CD4-positive, CD25-positive, alpha-beta regulatory T cell (primary cell): ENCODE measurements at regions not wholly inside any gene's neighbourhood (a gene's known extent, or its start where the extent isn't known, plus 50 kb on each side); places are given as distances from the start of the nearest gene placed in this dataset.
"Not testable (repeated sequence)": the region's sequence is repeated elsewhere in the genome, so short reads cannot be mapped to it uniquely, and the experiment has no call there.

Experiments used
- ATAC-seq, 2 donors: fragments of 150-1000 bp; cut with Tn5 transposase; one replicate each; pipeline ENCODE4 v1.10.0; 2021; ENCODE audit warnings: low read depth in 2 of 2, moderate number of reproducible peaks in 2 of 2, moderate library complexity in 1 of 2
- DNase-seq, 3 donors: peaks; one replicate each; pipeline versions ENCODE4 v3.0.0 to v3.0.0-alpha.2; 2012 to 2022; ENCODE audit warnings: mixed read lengths in 1 of 3
- H3K27ac ChIP-seq: one replicate; pipeline ENCODE4 v1.7.0; 2013; ENCODE audit warnings: mild to moderate bottlenecking, low read length; ENCODE audit not compliant: insufficient read depth, poor library complexity, severe bottlenecking
- H3K27me3 ChIP-seq: one replicate; pipeline ENCODE4 v1.7.0; 2013; ENCODE audit warnings: low read length; ENCODE audit not compliant: control insufficient read depth, insufficient read depth
- H3K36me3 ChIP-seq: one replicate; pipeline ENCODE4 v1.7.0; 2013; ENCODE audit warnings: mild to moderate bottlenecking, low read length, moderate library complexity; ENCODE audit not compliant: control insufficient read depth, insufficient read depth
- H3K4me1 ChIP-seq: 2 replicates; pipeline ENCODE4 v1.7.0; 2013; ENCODE audit warnings: mild to moderate bottlenecking, low read length; ENCODE audit not compliant: insufficient read depth, control insufficient read depth, poor library complexity, severe bottlenecking
- H3K4me3 ChIP-seq: one replicate; pipeline ENCODE4 v1.7.0; 2013; ENCODE audit warnings: low read depth, mild to moderate bottlenecking, low read length, moderate library complexity
- H3K9me3 ChIP-seq, 2 experiments: 1 replicate in 1 of 2; 2 replicates in 1 of 2; pipeline ENCODE4 v1.7.0; 2013; ENCODE audit warnings: low read length in 2 of 2, mild to moderate bottlenecking in 1 of 2, moderate library complexity in 1 of 2; ENCODE audit not compliant: control insufficient read depth in 2 of 2
- H3K27ac Mint-ChIP-seq, 3 donors: one replicate each; pipeline ENCODE4 v1.8.0; 2020 to 2022; ENCODE audit warnings: mild to moderate bottlenecking in 3 of 3, mixed read lengths in 3 of 3, moderate library complexity in 2 of 3
- H3K27me3 Mint-ChIP-seq: one replicate; pipeline ENCODE4 v1.8.0; 2022; ENCODE audit warnings: mild to moderate bottlenecking, mixed read lengths
- H3K36me3 Mint-ChIP-seq: one replicate; pipeline ENCODE4 v1.8.0; 2020; ENCODE audit warnings: mixed read lengths
- H3K4me1 Mint-ChIP-seq, 4 donors: one replicate each; pipeline ENCODE4 v1.8.0; 2020 to 2022; ENCODE audit warnings: mixed read lengths in 4 of 4, mild to moderate bottlenecking in 1 of 4
- H3K4me3 Mint-ChIP-seq, 4 donors: one replicate each; pipeline ENCODE4 v1.8.0; 2020 to 2022; ENCODE audit warnings: mild to moderate bottlenecking in 4 of 4, mixed read lengths in 4 of 4, moderate library complexity in 3 of 4
- H3K9me3 Mint-ChIP-seq, 7 donors: one replicate each; pipeline ENCODE4 v1.8.0; 2020 to 2022; ENCODE audit warnings: mixed read lengths in 7 of 7, mild to moderate bottlenecking in 3 of 7, moderate library complexity in 2 of 7

DNA sequence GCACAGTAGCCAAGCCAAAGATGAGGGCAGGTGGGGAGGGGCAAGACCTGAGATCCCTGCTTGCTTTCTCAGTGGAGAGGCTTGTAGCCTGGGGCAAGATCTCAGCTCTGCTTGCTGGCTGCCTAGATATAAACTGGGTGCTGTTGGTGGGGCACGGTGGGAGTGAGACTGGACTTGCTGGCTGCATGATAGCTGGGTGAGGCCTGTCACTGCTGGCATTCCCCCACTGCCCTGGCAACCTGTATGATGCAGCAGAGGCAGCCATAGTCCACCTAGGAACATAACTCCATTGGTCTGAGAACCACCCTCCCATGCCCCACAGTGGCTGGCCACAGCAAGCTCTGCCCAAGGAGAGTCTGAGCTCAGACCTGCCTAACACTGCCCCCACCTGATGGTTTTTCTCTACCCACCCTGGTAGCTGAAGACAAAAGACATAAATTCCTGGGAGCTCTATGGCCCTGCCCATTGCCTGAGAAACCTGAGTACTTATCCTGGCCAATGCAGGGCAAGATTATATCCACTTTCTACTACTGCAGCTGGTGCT lies 261.9 kb upstream of the DEPDC1 start:
- Histone ChIP-seq H3K4me3 (no peak overlapping the region), H3K4me1 (no peaks in the 10 kb centered on the region), H3K27ac (no peak overlapping the region), H3K27me3 (no peaks in the 10 kb centered on the region), H3K36me3 (no peaks in the 10 kb centered on the region), H3K9me3 (peaks cover 3 to 7% of the 10 kb centered on the region in 2 experiments)
- Mint-ChIP-seq H3K4me3 (no peak overlapping the region), H3K27me3 (no peaks in the 10 kb centered on the region), H3K4me1 (no peaks in the 10 kb centered on the region), H3K27ac (no peak overlapping the region), H3K36me3 (no peaks in the 10 kb centered on the region), H3K9me3 (peaks cover 1 to 23% (median 5%) of the 10 kb centered on the region in 7 donors)
- no peak for ATAC-seq
- DNase-seq: no peak

GRCh38 chr1:68767941-68768340 lies 271.1 kb upstream of the DEPDC1 start:
- ATAC-seq (no peak), DNase-seq (no peak)
- H3K4me1 ChIP-seq: no peaks in the 10 kb centered on the region
- no peaks in the 10 kb centered on the region for H3K36me3 ChIP-seq
- no peak overlapping the region for H3K27ac ChIP-seq
- Mint-ChIP-seq H3K4me3 (no peak overlapping the region), H3K9me3 (peaks cover 0 to 29% (median 6%) of the 10 kb centered on the region in 7 donors), H3K27ac (no peak overlapping the region), H3K4me1 (no peaks in the 10 kb centered on the region), H3K36me3 (no peaks in the 10 kb centered on the region), H3K27me3 (no peaks in the 10 kb centered on the region)
- no peaks in the 10 kb centered on the region for H3K9me3 ChIP-seq
- no peak overlapping the region for H3K4me3 ChIP-seq
- no peaks in the 10 kb centered on the region for H3K27me3 ChIP-seq

- Histone ChIP-seq H3K27ac (no peak overlapping the region), H3K36me3 (no peaks in the 10 kb centered on the region), H3K4me3 (no peak overlapping the region), H3K9me3 (no peaks in the 10 kb centered on the region), H3K4me1 (no peaks in the 10 kb centered on the region), H3K27me3 (no peaks in the 10 kb centered on the region)
- Mint-ChIP-seq H3K27me3 (no peaks in the 10 kb centered on the region), H3K27ac (no peak overlapping the region), H3K4me3 (no peak overlapping the region), H3K4me1 (no peaks in the 10 kb centered on the region), H3K36me3 (no peaks in the 10 kb centered on the region), H3K9me3 (peaks cover 0 to 30% (median 4%) of the 10 kb centered on the region in 7 donors)
- DNase-seq (no peak), ATAC-seq (no peak)
Observed at GRCh38 chr1:68770817-68771216, 273.9 kb upstream of the DEPDC1 start.

DNA sequence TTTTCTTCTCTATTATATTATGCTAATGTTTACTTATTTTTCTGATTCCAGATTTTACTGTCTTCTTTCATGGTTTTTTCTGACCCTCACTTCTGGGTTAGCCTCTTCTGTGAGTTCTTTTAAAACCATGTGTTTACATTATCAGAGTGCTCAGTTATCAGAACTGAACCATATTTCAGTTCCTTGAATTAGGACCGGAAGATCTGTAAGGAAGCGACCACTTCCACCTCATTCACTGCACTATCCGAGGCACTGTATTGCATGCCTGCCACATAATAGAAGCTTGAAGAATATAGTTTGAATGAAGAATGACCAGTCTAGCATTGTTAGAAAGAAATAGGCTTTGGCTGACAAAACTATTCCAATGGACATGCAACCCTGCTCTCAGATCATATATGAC lies 281.0 kb upstream of the DEPDC1 start:
- Histone ChIP-seq H3K4me1 (no peaks in the 10 kb centered on the region), H3K9me3 (no peaks in the 10 kb centered on the region), H3K27me3 (no peaks in the 10 kb centered on the region), H3K27ac (no peak overlapping the region), H3K36me3 (no peaks in the 10 kb centered on the region), H3K4me3 (no peak overlapping the region)
- Mint-ChIP-seq H3K27me3 (no peaks in the 10 kb centered on the region), H3K36me3 (no peaks in the 10 kb centered on the region), H3K9me3 (peaks cover 0 to 19% (median 4%) of the 10 kb centered on the region in 7 donors), H3K4me1 (no peaks in the 10 kb centered on the region), H3K4me3 (no peak overlapping the region), H3K27ac (no peak overlapping the region)
- ATAC-seq: no peak
- DNase-seq: peak in 1 of 3 donors; percentile 31

DNA sequence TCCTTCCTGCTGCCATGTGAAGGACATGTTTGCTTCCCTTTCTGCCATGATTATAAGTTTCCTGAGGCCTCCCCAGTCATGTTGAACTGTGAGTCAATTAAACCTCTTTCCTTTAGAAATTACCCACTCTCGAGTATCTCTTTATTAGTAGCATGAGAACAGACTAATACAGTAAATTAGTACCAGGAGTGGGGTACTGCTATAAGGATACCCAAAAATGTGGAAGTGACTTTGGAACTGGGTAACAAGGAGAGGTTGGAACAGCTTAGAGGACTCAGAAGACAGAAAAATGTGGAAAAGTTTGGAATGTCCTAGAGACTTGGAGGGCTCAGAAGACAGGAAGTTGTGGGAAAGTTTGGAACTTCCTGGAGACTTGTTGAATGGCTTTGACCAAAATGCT lies 283.0 kb upstream of the DEPDC1 start:
- H3K4me1 ChIP-seq, H3K36me3 ChIP-seq, H3K4me1 Mint-ChIP-seq, H3K9me3 ChIP-seq, H3K27ac ChIP-seq, ATAC-seq, H3K27ac Mint-ChIP-seq, H3K4me3 Mint-ChIP-seq, H3K4me3 ChIP-seq, DNase-seq, H3K27me3 ChIP-seq, H3K27me3 Mint-ChIP-seq, H3K36me3 Mint-ChIP-seq: not testable (repeated sequence)
- H3K9me3 Mint-ChIP-seq: peaks cover 0 to 17% (median 4%) of the 10 kb centered on the region in 7 donors

GRCh38 chr1:68780919-68781318 lies 284.0 kb upstream of the DEPDC1 start:
- no peak for ATAC-seq
- Mint-ChIP-seq H3K27ac (no peak overlapping the region), H3K9me3 (peaks cover 0 to 17% (median 4%) of the 10 kb centered on the region in 7 donors), H3K27me3 (no peaks in the 10 kb centered on the region), H3K4me3 (no peak overlapping the region), H3K4me1 (no peaks in the 10 kb centered on the region), H3K36me3 (no peaks in the 10 kb centered on the region)
- no peaks in the 10 kb centered on the region for H3K36me3 ChIP-seq
- no peaks in the 10 kb centered on the region for H3K4me1 ChIP-seq
- H3K27ac ChIP-seq: no peak overlapping the region
- no peaks in the 10 kb centered on the region for H3K9me3 ChIP-seq
- no peak for DNase-seq
- H3K27me3 ChIP-seq: no peaks in the 10 kb centered on the region
- H3K4me3 ChIP-seq: no peak overlapping the region

- Mint-ChIP-seq H3K36me3 (no peaks in the 10 kb centered on the region), H3K4me3 (no peak overlapping the region), H3K4me1 (no peaks in the 10 kb centered on the region), H3K27ac (no peak overlapping the region), H3K27me3 (no peaks in the 10 kb centered on the region), H3K9me3 (peaks cover 0 to 17% (median 2%) of the 10 kb centered on the region in 7 donors)
- H3K9me3 ChIP-seq: no peaks in the 10 kb centered on the region
- no peaks in the 10 kb centered on the region for H3K4me1 ChIP-seq
- no peaks in the 10 kb centered on the region for H3K36me3 ChIP-seq
- no peak overlapping the region for H3K27ac ChIP-seq
- ATAC-seq (no peak), DNase-seq (no peak)
- H3K27me3 ChIP-seq: no peaks in the 10 kb centered on the region
- H3K4me3 ChIP-seq: no peak overlapping the region
Observed at GRCh38 chr1:68782890-68783289, 286.0 kb upstream of the DEPDC1 start.

GRCh38 chr1:68785328-68785727 lies 288.4 kb upstream of the DEPDC1 start:
- DNase-seq (no peak), ATAC-seq (no peak)
- Mint-ChIP-seq H3K27ac (no peak overlapping the region), H3K9me3 (peaks cover 1 to 9% (median 4%) of the 10 kb centered on the region in 7 donors), H3K27me3 (no peaks in the 10 kb centered on the region), H3K4me1 (no peaks in the 10 kb centered on the region), H3K4me3 (no peak overlapping the region), H3K36me3 (no peaks in the 10 kb centered on the region)
- Histone ChIP-seq H3K9me3 (no peaks in the 10 kb centered on the region), H3K4me3 (no peak overlapping the region), H3K27ac (no peak overlapping the region), H3K4me1 (no peaks in the 10 kb centered on the region), H3K27me3 (no peaks in the 10 kb centered on the region), H3K36me3 (no peaks in the 10 kb centered on the region)
